ENCODE measurements at regions not wholly inside any gene's neighbourhood (a gene's known extent, or its start where the extent isn't known, plus 50 kb on each side); places are given as distances from the start of the nearest gene placed in this dataset.

DNA sequence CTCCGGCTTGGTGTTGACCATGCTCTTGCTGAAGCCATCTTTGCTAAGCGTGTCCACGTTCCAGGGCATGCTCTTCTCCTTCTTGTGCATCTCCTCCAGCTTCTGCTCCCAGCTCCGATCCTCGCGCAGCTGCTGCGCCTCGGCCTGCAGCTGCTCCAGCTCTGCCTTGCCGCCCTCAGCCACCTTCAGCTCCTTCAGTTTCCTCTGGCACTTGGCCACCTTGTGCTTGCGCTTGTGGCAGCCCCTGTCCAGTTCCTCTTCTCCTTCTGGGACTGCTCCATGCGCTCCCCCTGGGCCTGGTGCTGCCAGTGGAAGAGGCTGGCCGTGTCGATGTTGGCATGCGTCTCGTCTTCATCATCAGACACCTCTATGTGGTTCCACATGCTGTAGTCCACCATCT is 128.3 kb upstream of the CLINT1 start:
- TF ChIP-seq, protein P1, sequence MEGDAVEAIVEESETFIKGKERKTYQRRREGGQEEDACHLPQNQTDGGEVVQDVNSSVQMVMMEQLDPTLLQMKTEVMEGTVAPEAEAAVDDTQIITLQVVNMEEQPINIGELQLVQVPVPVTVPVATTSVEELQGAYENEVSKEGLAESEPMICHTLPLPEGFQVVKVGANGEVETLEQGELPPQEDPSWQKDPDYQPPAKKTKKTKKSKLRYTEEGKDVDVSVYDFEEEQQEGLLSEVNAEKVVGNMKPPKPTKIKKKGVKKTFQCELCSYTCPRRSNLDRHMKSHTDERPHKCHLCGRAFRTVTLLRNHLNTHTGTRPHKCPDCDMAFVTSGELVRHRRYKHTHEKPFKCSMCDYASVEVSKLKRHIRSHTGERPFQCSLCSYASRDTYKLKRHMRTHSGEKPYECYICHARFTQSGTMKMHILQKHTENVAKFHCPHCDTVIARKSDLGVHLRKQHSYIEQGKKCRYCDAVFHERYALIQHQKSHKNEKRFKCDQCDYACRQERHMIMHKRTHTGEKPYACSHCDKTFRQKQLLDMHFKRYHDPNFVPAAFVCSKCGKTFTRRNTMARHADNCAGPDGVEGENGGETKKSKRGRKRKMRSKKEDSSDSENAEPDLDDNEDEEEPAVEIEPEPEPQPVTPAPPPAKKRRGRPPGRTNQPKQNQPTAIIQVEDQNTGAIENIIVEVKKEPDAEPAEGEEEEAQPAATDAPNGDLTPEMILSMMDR (IDR thresholded peaks at IDR 0.05; ENCODE audit: borderline replicate concordance, extremely low read depth, low read length, poor library complexity, severe bottlenecking) = no peak
- no peak for TF ChIP-seq EZH2 (IDR thresholded peaks at IDR 0.05; ENCODE audit: borderline replicate concordance, low read depth, low read length, severe bottlenecking)
